Upper lobe of right lung (tissue), 1 donor: ENCODE measurements at regions not wholly inside any gene's neighbourhood (a gene's known extent, or its start where the extent isn't known, plus 50 kb on each side); places are given as distances from the start of the nearest gene placed in this dataset.

Source experiments
- ATAC-seq: fragments of 200-7000 bp; cut with Tn5 transposase; one replicate; pipeline ENCODE4 v1.9.1; 2020; ENCODE audit warnings: mild to moderate bottlenecking, moderate library complexity
- DNase-seq: peaks from one replicate; pipeline ENCODE4 v3.0.0-alpha.2; 2020
- H3K27ac ChIP-seq: fragments of 200-600 bp; one replicate; pipeline ENCODE4 v1.8.0; 2022
- H3K27me3 ChIP-seq: fragments of 200-600 bp; one replicate; pipeline ENCODE4 v1.8.0; 2022; ENCODE audit warnings: mild to moderate bottlenecking
- H3K36me3 ChIP-seq: fragments of 200-600 bp; one replicate; pipeline ENCODE4 v1.8.0; 2022
- H3K4me1 ChIP-seq: fragments of 200-600 bp; one replicate; pipeline ENCODE4 v1.8.0; 2022
- H3K4me3 ChIP-seq: fragments of 200-600 bp; one replicate; pipeline ENCODE4 v1.8.0; 2022; ENCODE audit warnings: mild to moderate bottlenecking
- H3K9me3 ChIP-seq: fragments of 200-600 bp; one replicate; pipeline ENCODE4 v1.8.0; 2022
- intact Hi-C: fragments of 100-400 bp; cut with DNase I; formaldehyde crosslinking; loops from one replicate; pipeline ENCODE4 v1.11.0; 2022
- TF ChIP-seq, protein P1 (sequence below): fragments of 200-600 bp; IDR thresholded peaks from one replicate; pipeline ENCODE4 v1.8.0; 2022; ENCODE audit warnings: antibody characterized with exemption
- donor health status: DM: no; HTN: yes; CAD: no; lungs with severe emphysema.

DNA sequence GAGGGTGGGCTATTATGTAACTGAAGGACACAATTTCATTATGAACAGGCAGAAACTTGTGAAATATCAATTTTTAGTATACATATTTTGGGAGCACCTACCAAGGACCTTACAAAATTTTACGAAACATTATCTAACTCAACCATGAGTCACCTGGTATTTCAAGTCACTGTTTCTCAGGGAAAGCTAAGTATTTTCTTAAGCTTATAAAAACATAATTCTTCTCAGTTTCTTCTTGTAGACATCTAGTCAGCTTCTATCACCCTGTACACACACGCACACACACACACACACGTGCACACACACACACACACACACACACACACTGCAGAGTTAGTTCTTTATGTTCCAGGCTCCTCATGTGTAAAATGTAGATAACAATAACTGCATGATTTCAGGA lies 658.3 kb downstream of the TUSC7 start:
- no peaks in the 10 kb centered on the region for H3K27me3 ChIP-seq
- no peak overlapping the region for H3K27ac ChIP-seq
- no peaks in the 10 kb centered on the region for H3K4me1 ChIP-seq
- H3K36me3 ChIP-seq = no peaks in the 10 kb centered on the region
- H3K4me3 ChIP-seq = no peak overlapping the region
- intact Hi-C loops = no loop called here
- DNase-seq = no peak
- no peak for ATAC-seq
- TF ChIP-seq, protein P1, sequence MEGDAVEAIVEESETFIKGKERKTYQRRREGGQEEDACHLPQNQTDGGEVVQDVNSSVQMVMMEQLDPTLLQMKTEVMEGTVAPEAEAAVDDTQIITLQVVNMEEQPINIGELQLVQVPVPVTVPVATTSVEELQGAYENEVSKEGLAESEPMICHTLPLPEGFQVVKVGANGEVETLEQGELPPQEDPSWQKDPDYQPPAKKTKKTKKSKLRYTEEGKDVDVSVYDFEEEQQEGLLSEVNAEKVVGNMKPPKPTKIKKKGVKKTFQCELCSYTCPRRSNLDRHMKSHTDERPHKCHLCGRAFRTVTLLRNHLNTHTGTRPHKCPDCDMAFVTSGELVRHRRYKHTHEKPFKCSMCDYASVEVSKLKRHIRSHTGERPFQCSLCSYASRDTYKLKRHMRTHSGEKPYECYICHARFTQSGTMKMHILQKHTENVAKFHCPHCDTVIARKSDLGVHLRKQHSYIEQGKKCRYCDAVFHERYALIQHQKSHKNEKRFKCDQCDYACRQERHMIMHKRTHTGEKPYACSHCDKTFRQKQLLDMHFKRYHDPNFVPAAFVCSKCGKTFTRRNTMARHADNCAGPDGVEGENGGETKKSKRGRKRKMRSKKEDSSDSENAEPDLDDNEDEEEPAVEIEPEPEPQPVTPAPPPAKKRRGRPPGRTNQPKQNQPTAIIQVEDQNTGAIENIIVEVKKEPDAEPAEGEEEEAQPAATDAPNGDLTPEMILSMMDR = no peak
- no peaks in the 10 kb centered on the region for H3K9me3 ChIP-seq

DNA sequence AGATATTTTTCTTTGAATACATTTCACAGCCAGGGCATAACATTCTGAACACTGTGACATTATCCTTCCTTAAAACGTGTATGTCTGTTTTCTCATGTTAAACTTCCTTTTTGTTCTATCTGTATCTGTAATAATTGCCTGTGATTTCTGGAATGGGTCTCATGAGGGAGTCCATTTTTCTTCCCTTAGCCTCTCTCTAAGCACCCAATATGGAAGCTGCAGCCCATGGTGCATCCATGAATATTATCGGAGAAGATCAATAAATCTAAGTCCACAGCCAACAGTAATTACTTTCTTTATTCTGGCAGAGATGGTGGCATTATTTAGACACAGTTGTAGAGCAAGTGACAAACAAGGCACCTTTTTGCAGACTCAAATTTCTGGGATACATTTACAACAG lies 671.1 kb downstream of the TUSC7 start:
- H3K4me3 ChIP-seq = no peak overlapping the region
- DNase-seq = no peak
- H3K27me3 ChIP-seq = no peaks in the 10 kb centered on the region
- no peaks in the 10 kb centered on the region for H3K36me3 ChIP-seq
- TF ChIP-seq, protein P1 = no peak
- intact Hi-C loops = no loop called here
- no peak overlapping the region for H3K27ac ChIP-seq
- no peaks in the 10 kb centered on the region for H3K9me3 ChIP-seq
- no peaks in the 10 kb centered on the region for H3K4me1 ChIP-seq
- ATAC-seq = no peak

DNA sequence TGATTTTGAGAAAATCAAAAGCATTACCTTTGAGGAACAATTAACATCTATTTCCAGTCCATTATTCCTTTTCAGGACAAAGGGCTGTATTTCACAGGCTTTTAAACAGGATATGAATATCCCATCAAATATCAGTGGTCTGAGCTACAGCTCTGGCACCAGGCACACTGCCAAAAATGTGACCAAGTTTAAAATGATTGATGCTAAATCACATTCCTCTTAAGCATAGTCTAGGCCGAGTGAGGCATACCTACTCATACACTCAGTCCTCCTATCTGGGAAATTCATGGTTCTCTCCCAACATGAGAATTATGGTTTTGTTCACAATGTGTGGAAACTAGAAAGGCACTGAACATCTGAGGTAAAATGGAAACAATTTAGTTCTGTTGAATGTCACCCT lies 683.5 kb downstream of the TUSC7 start:
- intact Hi-C loops = no loop called here
- no peak for ATAC-seq
- TF ChIP-seq, protein P1 = no peak
- Histone ChIP-seq H3K27me3 (no peaks in the 10 kb centered on the region), H3K4me1 (no peaks in the 10 kb centered on the region), H3K27ac (no peak overlapping the region), H3K9me3 (no peaks in the 10 kb centered on the region), H3K4me3 (no peak overlapping the region), H3K36me3 (no peaks in the 10 kb centered on the region)
- DNase-seq = no peak

DNA sequence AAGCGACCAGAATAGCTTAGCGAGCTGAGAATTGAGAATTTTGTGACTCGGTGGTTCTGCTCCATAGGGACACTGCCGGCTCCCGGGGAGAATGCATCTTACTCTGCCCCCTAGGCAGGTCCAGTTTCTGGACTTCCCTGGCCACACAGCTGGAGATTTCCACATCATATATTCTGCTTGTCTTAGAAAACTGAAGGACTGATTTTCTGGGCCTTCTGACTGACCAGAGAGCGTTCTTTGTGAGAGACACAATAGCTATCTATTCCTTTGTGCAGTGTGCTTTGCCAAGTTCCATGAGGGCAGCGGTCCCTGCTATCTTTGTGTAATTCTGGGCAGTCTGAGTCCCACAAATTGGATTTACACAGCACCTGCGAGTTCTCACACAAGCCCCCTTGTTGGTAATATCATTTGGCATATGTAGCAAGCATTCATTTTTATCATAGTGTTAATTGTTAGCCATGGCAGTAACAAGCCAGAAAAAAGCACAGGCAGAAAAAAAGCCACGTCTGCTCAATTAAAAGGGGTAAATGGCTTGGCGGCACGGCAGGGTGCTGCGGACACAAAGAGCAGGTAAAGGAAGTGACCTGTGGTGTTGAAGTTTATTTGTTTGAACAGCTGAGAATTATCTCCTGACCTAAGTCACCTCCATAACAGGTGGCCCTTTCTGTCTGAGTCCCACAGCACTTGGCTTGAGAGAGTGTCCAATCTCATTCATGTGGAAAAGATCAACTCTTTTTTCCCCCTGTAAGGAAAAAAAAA lies 688.7 kb downstream of the TUSC7 start:
- TF ChIP-seq, protein P1 = no peak
- no peaks in the 10 kb centered on the region for H3K36me3 ChIP-seq
- DNase-seq = no peak
- no peak overlapping the region for H3K27ac ChIP-seq
- intact Hi-C loops = no loop called here
- no peak for ATAC-seq
- H3K4me3 ChIP-seq = no peak overlapping the region
- no peaks in the 10 kb centered on the region for H3K27me3 ChIP-seq
- H3K4me1 ChIP-seq = no peaks in the 10 kb centered on the region
- no peaks in the 10 kb centered on the region for H3K9me3 ChIP-seq

DNA sequence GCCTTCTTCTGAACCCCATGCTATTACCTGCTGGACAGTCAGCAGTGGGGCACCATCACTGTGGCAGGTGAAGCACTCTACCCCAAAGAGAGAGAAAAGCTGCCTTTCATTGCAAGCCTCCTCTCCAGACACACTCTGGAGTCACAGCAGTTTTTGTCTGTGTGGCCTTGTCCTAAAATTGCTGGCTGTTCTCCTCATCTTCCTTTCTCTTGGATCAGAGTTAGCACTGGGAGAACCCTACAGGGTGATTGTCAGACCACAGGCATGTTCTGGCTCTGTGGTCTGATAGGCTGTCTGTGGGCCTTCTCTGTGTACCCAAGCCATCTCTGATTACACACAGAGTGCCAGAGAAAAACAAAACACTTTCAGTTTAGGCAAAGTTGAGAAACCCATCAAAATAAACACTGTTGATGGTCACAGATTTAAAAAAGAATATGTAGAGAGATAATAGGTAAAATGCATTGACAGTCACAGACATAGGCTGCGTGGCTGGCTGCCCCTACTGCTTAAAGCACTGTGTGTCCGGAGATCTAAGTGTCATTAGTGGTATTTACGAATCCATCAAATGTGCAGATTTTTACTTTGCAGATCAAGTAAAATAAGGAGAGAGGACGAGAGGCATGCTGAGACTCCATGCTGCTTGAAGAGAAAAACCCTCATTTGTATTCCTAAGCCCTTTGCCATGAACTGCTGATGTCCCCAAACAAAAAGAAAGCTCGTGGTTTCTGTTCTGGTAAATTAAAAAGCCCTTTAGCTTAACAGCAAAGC lies 689.9 kb downstream of the TUSC7 start:
- DNase-seq (no peak), ATAC-seq (peak; percentile 62)
- Histone ChIP-seq H3K4me1 (no peaks in the 10 kb centered on the region), H3K36me3 (no peaks in the 10 kb centered on the region), H3K9me3 (no peaks in the 10 kb centered on the region), H3K4me3 (no peak overlapping the region), H3K27me3 (no peaks in the 10 kb centered on the region), H3K27ac (no peak overlapping the region)
- intact Hi-C loops = no loop called here
- TF ChIP-seq, protein P1 = no peak
